PC-3 (cell line): ENCODE measurements at regions not wholly inside any gene's neighbourhood (a gene's known extent, or its start where the extent isn't known, plus 50 kb on each side); places are given as distances from the start of the nearest gene placed in this dataset.

Experiments used
- EZH2 ChIP-seq: fragments of 300-600 bp; sonication (generic); IDR thresholded peaks from one replicate; pipeline ENCODE4 v1.6.1; 2017; ENCODE audit warnings: antibody characterized with exemption, mild to moderate bottlenecking, low read length; ENCODE audit not compliant: unreplicated experiment
- EZH2phosphoT487 ChIP-seq: fragments of 300-600 bp; sonication (generic); IDR thresholded peaks from 2 replicates; pipeline ENCODE4 v1.6.1; 2018; ENCODE audit warnings: mild to moderate bottlenecking, antibody characterized with exemption, low read length, borderline replicate concordance
- TF ChIP-seq, protein P1 (sequence below): fragments of 300-600 bp; sonication (generic); conservative IDR thresholded peaks from 2 replicates; pipeline ENCODE4 v1.5.1; 2017; ENCODE audit warnings: antibody characterized with exemption, low read depth, mild to moderate bottlenecking, low read length

DNA sequence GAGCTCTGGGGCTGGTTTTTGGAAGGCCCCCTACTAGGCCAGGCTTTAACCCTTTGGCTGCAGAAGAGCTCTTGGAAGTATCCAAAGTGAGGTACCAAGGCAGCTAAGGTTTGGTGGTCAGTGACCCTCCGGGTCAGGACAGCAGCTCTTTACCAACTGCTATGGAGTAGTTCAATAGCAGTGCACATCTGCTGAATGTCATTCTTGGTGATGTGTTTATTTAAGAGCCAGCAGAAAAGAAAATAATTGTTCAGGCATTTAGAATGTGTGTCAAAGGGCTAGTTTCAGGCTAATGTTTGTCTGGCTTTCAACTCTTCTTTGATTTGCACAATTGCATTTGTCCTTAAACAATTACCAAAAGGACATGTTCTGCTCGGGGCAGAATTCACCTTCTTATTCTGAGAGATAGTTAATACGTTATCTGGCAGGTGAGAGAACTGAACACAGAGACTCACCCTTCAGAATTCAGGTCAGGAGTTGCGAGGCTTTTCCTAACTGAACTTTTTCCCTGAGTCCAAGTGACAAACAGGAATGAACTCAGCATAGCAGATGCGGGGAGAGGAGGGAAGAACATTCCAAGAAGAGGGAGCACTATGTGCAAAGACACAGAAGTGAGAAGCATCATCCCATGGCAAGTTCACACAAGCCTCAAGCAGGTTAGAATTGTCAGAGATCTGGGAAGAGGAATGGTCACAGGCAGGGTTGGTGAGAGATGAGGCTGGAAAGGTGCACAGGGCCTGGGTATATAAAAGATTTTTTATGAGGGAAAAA is 556.7 kb upstream of the TLE4 start:
- no peak for TF ChIP-seq EZH2phosphoT487
- TF ChIP-seq, protein P1, sequence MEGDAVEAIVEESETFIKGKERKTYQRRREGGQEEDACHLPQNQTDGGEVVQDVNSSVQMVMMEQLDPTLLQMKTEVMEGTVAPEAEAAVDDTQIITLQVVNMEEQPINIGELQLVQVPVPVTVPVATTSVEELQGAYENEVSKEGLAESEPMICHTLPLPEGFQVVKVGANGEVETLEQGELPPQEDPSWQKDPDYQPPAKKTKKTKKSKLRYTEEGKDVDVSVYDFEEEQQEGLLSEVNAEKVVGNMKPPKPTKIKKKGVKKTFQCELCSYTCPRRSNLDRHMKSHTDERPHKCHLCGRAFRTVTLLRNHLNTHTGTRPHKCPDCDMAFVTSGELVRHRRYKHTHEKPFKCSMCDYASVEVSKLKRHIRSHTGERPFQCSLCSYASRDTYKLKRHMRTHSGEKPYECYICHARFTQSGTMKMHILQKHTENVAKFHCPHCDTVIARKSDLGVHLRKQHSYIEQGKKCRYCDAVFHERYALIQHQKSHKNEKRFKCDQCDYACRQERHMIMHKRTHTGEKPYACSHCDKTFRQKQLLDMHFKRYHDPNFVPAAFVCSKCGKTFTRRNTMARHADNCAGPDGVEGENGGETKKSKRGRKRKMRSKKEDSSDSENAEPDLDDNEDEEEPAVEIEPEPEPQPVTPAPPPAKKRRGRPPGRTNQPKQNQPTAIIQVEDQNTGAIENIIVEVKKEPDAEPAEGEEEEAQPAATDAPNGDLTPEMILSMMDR, result no peak
- no peak for TF ChIP-seq EZH2
